GM10248 (cell line): ENCODE measurements at regions not wholly inside any gene's neighbourhood (a gene's known extent, or its start where the extent isn't known, plus 50 kb on each side); places are given as distances from the start of the nearest gene placed in this dataset.
"Not testable (repeated sequence)": the region's sequence is repeated elsewhere in the genome, so short reads cannot be mapped to it uniquely, and the experiment has no call there.

ENCODE experiments used
- CTCF ChIA-PET: fragments of 300-600 bp; sonication (Branson Sonifier 250); formaldehyde crosslinking; extraction: SDS; loops from one replicate; lab custom pipeline; 2021; ENCODE audit warnings: antibody characterized with exemption; lab: Yijun Ruan, JAX
- POLR2A ChIA-PET: fragments of 350-650 bp; sonication (Branson Sonifier 250); formaldehyde crosslinking; extraction: SDS; loops from one replicate; lab custom pipeline; 2020; ENCODE audit warnings: antibody characterized with exemption; lab: Yijun Ruan, JAX
- DNase-seq: peaks from one replicate; pipeline ENCODE4 v3.0.0; 2012; ENCODE audit errors: extremely low spot score
- CTCF ChIP-seq: IDR thresholded peaks from 2 replicates; pipeline ENCODE4 v1.5.1; 2012; ENCODE audit warnings: mild to moderate bottlenecking, low read depth; ENCODE audit errors: extremely low read depth, missing control alignments, control extremely low read depth

DNA sequence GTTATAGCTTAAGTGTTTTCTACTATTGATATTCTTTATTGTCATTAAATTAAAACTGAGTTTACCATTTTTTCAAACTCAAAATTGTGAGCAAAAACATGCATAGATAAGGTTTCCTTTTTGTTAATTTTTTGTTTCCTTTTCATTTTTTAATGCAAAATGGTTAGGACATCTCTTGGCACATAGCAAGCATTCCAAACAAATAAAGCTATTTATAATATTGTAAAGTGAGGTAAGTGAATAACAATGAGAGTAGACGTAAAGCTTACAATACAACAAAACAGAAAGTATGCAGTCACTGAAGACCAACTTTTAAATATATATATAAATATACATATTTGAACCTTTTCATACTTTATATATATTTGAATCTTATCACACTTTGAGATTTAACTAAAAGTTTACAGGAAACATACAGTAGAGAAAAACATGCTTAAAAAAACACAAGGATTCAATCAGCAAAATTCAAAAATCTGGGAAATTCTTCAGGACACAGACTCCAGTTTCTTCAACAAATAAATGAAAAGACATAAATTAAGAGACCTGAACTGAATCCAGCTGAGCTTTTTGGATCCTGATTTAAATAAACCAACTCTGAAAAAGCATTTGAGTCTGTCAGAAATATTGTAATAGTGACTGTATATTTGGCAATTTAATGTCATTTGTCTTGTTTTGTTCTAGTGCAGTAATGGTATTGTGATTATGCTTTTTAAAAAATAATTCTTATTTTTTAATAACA, 67.5 kb upstream of the SAMSN1 start:
- CTCF ChIA-PET = interaction anchor here (0.7 to 1.1 kb wide), 2 partner anchors 11 to 14 kb away, joined by 3 read pairs; no protein-coding TSS in a partner anchor
- POLR2A ChIA-PET = no interaction called here
- no peak for TF ChIP-seq CTCF
- no peak for DNase-seq

DNA sequence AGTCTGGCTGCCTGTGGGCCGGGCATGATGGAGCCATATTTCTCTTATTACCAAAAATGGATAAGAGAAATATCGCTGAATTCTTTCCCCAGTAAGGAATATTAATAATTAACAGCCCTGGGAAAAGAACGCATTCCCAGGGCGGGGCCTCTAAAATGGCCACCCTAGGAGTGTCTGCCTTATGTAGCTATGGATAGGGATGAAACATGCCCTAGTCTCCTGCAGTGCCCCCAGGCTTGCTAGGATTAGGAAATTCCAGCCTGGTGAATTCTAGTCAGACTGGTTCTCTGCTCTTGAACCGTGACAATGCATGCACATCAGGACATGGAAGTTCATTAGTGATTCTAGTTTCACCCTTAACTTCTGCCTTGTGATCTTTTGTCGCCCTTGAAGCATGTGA, 64.0 kb upstream of the SAMSN1 start:
- not testable (repeated sequence) for DNase-seq

DNA sequence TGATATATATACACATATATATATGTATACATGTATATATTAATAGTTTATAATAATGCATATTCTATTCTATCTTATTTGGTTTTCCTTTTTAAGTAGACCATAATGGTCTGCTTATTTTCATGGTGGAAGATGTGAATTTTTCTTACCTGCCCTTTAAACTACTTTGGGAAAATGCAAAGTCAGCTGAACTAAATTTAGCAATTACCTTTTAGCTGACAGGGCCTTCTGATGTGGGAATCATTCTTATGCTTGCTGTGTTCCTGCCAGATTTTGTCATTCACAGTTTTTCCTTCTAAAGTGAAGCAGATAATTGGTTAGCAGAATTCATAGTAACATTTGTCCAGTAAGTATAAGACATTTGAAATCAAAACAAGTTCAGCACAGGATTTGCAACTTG, 63.2 kb upstream of the SAMSN1 start:
- CTCF ChIA-PET = no interaction called here
- POLR2A ChIA-PET = no interaction called here
- TF ChIP-seq CTCF = no peak
- no peak for DNase-seq

More for the DNA sequence above, 64.0 kb upstream of the SAMSN1 start:
- CTCF ChIA-PET = interaction anchor here (1.3 kb wide), 1 partner anchor 11 kb away, joined by 3 read pairs; no protein-coding TSS in a partner anchor
- POLR2A ChIA-PET = not testable (repeated sequence)

GRCh38 chr21:14607262-14607661, 61.1 kb upstream of the SAMSN1 start:
- DNase-seq = no peak

GRCh38 chr21:14603202-14603601, 57.1 kb upstream of the SAMSN1 start:
- POLR2A ChIA-PET = no interaction called here
- CTCF ChIA-PET = interaction anchor here (1.0 to 6.0 kb wide), 6 partner anchors 11 to 77 kb away, joined by 3 to 28 read pairs (median 3); no protein-coding TSS in a partner anchor
- DNase-seq = no peak
- no peak for TF ChIP-seq CTCF

More at GRCh38 chr21:14607262-14607661, 61.1 kb upstream of the SAMSN1 start:
- CTCF ChIA-PET = interaction anchor here (0.9 kb wide), 1 partner anchor 121 kb away, joined by 3 read pairs; no protein-coding TSS in a partner anchor
- POLR2A ChIA-PET = no interaction called here
- TF ChIP-seq CTCF = no peak

- peak; percentile 24 for DNase-seq
- POLR2A ChIA-PET = no interaction called here
- CTCF ChIA-PET = interaction anchor here (0.8 to 6.0 kb wide), 6 partner anchors 10 to 78 kb away, joined by 3 to 28 read pairs (median 3); no protein-coding TSS in a partner anchor
- no peak for TF ChIP-seq CTCF
Observed at GRCh38 chr21:14602382-14602958, 56.4 kb upstream of the SAMSN1 start.
